ENCODE measurements at regions not wholly inside any gene's neighbourhood (a gene's known extent, or its start where the extent isn't known, plus 50 kb on each side); places are given as distances from the start of the nearest gene placed in this dataset.
"Not testable (repeated sequence)": the region's sequence is repeated elsewhere in the genome, so short reads cannot be mapped to it uniquely, and the experiment has no call there.

GRCh38 chr10:36465604-36466379 is 659.6 kb upstream of the ANKRD30A start:
- in situ Hi-C loops (cut with MboI; ENCODE audit: low sequenced_read_pairs in 4 of 4), result no loop called here
- Histone ChIP-seq H3K27ac (no peak overlapping the region), H3K4me1 (no peaks in the 10 kb centered on the region), H3K36me3 (no peaks in the 10 kb centered on the region), H3K4me3 (no peak overlapping the region), H3K27me3 (no peaks in the 10 kb centered on the region), H3K9me3 (no peaks in the 10 kb centered on the region)
- intact Hi-C loops (cut with DNase I; ENCODE audit: low total_unique reads), result no loop called here
- TF ChIP-seq CTCF (IDR thresholded peaks at IDR 0.05 in 4 of 5, conservative IDR thresholded peaks at IDR 0.05 in 1 of 5), result no peak
- no peak for DNase-seq
- ATAC-seq, result no peak

- intact Hi-C loops (cut with DNase I; ENCODE audit: low total_unique reads), result no loop called here
- no peaks in the 10 kb centered on the region for H3K4me1 ChIP-seq
- H3K27me3 ChIP-seq, result no peaks in the 10 kb centered on the region
- DNase-seq, result no peak
- no peaks in the 10 kb centered on the region for H3K36me3 ChIP-seq
- no peak for ATAC-seq
- in situ Hi-C loops (cut with MboI; ENCODE audit: low sequenced_read_pairs in 4 of 4), result no loop called here
- no peak overlapping the region for H3K27ac ChIP-seq
- no peak for TF ChIP-seq POLR2A (IDR thresholded peaks at IDR 0.05)
- no peak for TF ChIP-seq CTCF (IDR thresholded peaks at IDR 0.05 in 4 of 5, conservative IDR thresholded peaks at IDR 0.05 in 1 of 5)
- no peak overlapping the region for H3K4me3 ChIP-seq
- H3K9me3 ChIP-seq, result no peaks in the 10 kb centered on the region
These were observed 661.1 kb upstream of the ANKRD30A start for GRCh38 chr10:36464291-36464690.

- TF ChIP-seq CTCF (IDR thresholded peaks at IDR 0.05 in 4 of 5, conservative IDR thresholded peaks at IDR 0.05 in 1 of 5) (no peak), POLR2A (IDR thresholded peaks at IDR 0.05) (no peak)
- Histone ChIP-seq H3K9me3 (no peaks in the 10 kb centered on the region), H3K4me3 (no peak overlapping the region), H3K27me3 (no peaks in the 10 kb centered on the region), H3K4me1 (no peaks in the 10 kb centered on the region), H3K27ac (no peak overlapping the region), H3K36me3 (no peaks in the 10 kb centered on the region)
- in situ Hi-C loops (cut with MboI; ENCODE audit: low sequenced_read_pairs in 4 of 4) (no loop called here), intact Hi-C loops (cut with DNase I; ENCODE audit: low total_unique reads) (no loop called here)
- no peak for DNase-seq
- ATAC-seq, result no peak
These were observed 662.0 kb upstream of the ANKRD30A start for GRCh38 chr10:36463390-36463789.

- H3K4me1 ChIP-seq, result no peaks in the 10 kb centered on the region
- no peaks in the 10 kb centered on the region for H3K36me3 ChIP-seq
- TF ChIP-seq CTCF (IDR thresholded peaks at IDR 0.05 in 4 of 5, conservative IDR thresholded peaks at IDR 0.05 in 1 of 5) (no peak), POLR2A (IDR thresholded peaks at IDR 0.05) (no peak)
- H3K27me3 ChIP-seq, result no peaks in the 10 kb centered on the region
- DNase-seq (peak in 1 of 2 donors; percentile 13), ATAC-seq (peak; percentile 68 to 80)
- H3K27ac ChIP-seq, result no peak overlapping the region
- no peak overlapping the region for H3K4me3 ChIP-seq
- no peaks in the 10 kb centered on the region for H3K9me3 ChIP-seq
- intact Hi-C loops (cut with DNase I; ENCODE audit: low total_unique reads), result no loop called here
- in situ Hi-C loops (cut with MboI; ENCODE audit: low sequenced_read_pairs in 4 of 4), result no loop called here
These were observed 663.2 kb upstream of the ANKRD30A start for GRCh38 chr10:36462194-36462593.

GRCh38 chr10:36458437-36458836 is 667.0 kb upstream of the ANKRD30A start:
- H3K27ac ChIP-seq; DNase-seq; ATAC-seq; H3K4me1 ChIP-seq; H3K36me3 ChIP-seq; H3K27me3 ChIP-seq; H3K4me3 ChIP-seq; intact Hi-C loops (cut with DNase I; ENCODE audit: low total_unique reads); H3K9me3 ChIP-seq; in situ Hi-C loops (cut with MboI; ENCODE audit: low sequenced_read_pairs in 4 of 4): not testable (repeated sequence)

Data from gastrocnemius medialis (tissue), 4 donors.